Caco-2 (cell line): ENCODE measurements at regions not wholly inside any gene's neighbourhood (a gene's known extent, or its start where the extent isn't known, plus 50 kb on each side); places are given as distances from the start of the nearest gene placed in this dataset.
"Not testable (repeated sequence)": the region's sequence is repeated elsewhere in the genome, so short reads cannot be mapped to it uniquely, and the experiment has no call there.

ENCODE experiments used
- BruUV-seq: library from RNA; stranded (reverse); fragments of 400-500 nt; replicated peaks from 2 replicates; lab custom pipeline; 2021; lab: Mats Ljungman, UMichigan
- CTCF ChIA-PET: fragments of 300-600 bp; sonication (Branson Sonifier 250); formaldehyde crosslinking; loops from one replicate; lab custom pipeline; 2022; ENCODE audit warnings: antibody characterized with exemption; lab: Charles Lee
- POLR2A ChIA-PET: fragments of 300-600 bp; sonication (Branson Sonifier 250); formaldehyde crosslinking; loops from one replicate; lab custom pipeline; 2022; ENCODE audit warnings: antibody characterized with exemption; lab: Charles Lee
- DNase-seq, 2 experiments: peaks; one replicate each; pipeline versions ENCODE4 v3.0.0 to v3.0.0-alpha.2; 2020 to 2022
- H3K27me3 ChIP-seq: replicated peaks from 2 replicates; pipeline ENCODE4 v1.6.0; 2011; ENCODE audit warnings: low read length; ENCODE audit not compliant: control insufficient read depth, insufficient read depth
- H3K36me3 ChIP-seq: 2 replicates; pipeline ENCODE4 v1.5.1; 2011; ENCODE audit warnings: low read length; ENCODE audit not compliant: control insufficient read depth, insufficient read depth
- H3K4me1 ChIP-seq: fragments of 250-450 bp; sonication (Bioruptor Pico); 2 replicates; pipeline ENCODE4 v1.5.1; 2020; ENCODE audit warnings: mild to moderate bottlenecking
- H3K4me3 ChIP-seq: 2 replicates; pipeline ENCODE4 v1.5.1; 2011; ENCODE audit warnings: low read depth, mild to moderate bottlenecking, control low read depth, low read length
- H3K9me3 ChIP-seq: fragments of 250-450 bp; sonication (Bioruptor Pico); 2 replicates; pipeline ENCODE4 v1.5.1; 2020; ENCODE audit warnings: mild to moderate bottlenecking, moderate library complexity
- H3K27ac Mint-ChIP-seq: one replicate; pipeline ENCODE4 v1.8.0; 2022; ENCODE audit warnings: mixed read lengths; ENCODE audit not compliant: unreplicated experiment
- H3K27me3 Mint-ChIP-seq: one replicate; pipeline ENCODE4 v1.8.0; 2022; ENCODE audit warnings: mixed read lengths; ENCODE audit not compliant: insufficient read depth, unreplicated experiment
- H3K36me3 Mint-ChIP-seq: one replicate; pipeline ENCODE4 v1.8.0; 2022; ENCODE audit warnings: mild to moderate bottlenecking, mixed read lengths; ENCODE audit not compliant: insufficient read depth, unreplicated experiment
- H3K4me1 Mint-ChIP-seq: one replicate; pipeline ENCODE4 v1.8.0; 2022; ENCODE audit warnings: low read depth, mixed read lengths; ENCODE audit not compliant: unreplicated experiment
- H3K4me3 Mint-ChIP-seq: one replicate; pipeline ENCODE4 v1.8.0; 2022; ENCODE audit warnings: mild to moderate bottlenecking, moderate library complexity, mixed read lengths; ENCODE audit not compliant: unreplicated experiment
- H3K9me3 Mint-ChIP-seq: one replicate; pipeline ENCODE4 v1.8.0; 2022; ENCODE audit warnings: mixed read lengths; ENCODE audit not compliant: unreplicated experiment
- intact Hi-C: fragments of 100-400 bp; cut with micrococcal nuclease; formaldehyde crosslinking; loops from one replicate; pipeline ENCODE4 v1.10.0; 2022; ENCODE audit not compliant: unreplicated experiment
- TF ChIP-seq, protein P1 (sequence below), 2 experiments: fragments of 200-600 bp in 1 of 2; IDR thresholded peaks; 1 replicate in 1 of 2; 2 replicates in 1 of 2; pipeline versions ENCODE4 v1.5.1 to v1.8.0; 2011 to 2022; ENCODE audit warnings: antibody characterized with exemption in 1 of 2, control low read depth in 1 of 2, inconsistent platforms in 1 of 2, low read depth in 1 of 2, low read length in 1 of 2, mild to moderate bottlenecking in 1 of 2, moderate library complexity in 1 of 2; ENCODE audit not compliant: insufficient read depth in 1 of 2, severe bottlenecking in 1 of 2, unreplicated experiment in 1 of 2

DNA sequence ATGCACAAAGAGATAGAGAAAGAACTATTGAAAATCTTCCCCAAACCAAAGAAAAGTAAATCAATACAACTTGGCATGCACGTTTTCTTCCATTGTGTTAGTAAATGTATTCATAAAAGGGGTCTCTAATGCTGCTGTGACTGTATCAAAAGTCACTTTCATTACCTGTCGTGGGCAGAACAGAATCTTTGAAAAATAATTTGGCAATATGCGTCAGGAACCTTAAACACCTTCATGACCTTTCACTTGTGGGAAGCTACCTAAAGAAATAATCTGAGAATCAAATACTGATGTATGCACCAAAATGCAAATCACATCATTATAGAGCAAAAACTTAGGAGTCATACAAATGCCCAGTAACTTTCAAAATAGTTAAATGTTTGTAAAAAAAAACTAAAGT is 105.3 kb downstream of the ARL4C start:
- Mint-ChIP-seq H3K27ac (no peak overlapping the region), H3K27me3 (no peaks in the 10 kb centered on the region), H3K4me1 (no peaks in the 10 kb centered on the region), H3K9me3 (peaks cover 5% of the 10 kb centered on the region), H3K4me3 (no peak overlapping the region), H3K36me3 (no peaks in the 10 kb centered on the region)
- intact Hi-C loops, result no loop called here
- H3K4me1 ChIP-seq, result no peaks in the 10 kb centered on the region
- no peak overlapping the region for H3K4me3 ChIP-seq
- ChIA-PET CTCF (no interaction called here), POLR2A (no interaction called here)
- H3K27me3 ChIP-seq, result no peaks in the 10 kb centered on the region
- no peak for DNase-seq
- BruUV-seq, result no TSS peak
- no peaks in the 10 kb centered on the region for H3K9me3 ChIP-seq
- H3K36me3 ChIP-seq, result no peaks in the 10 kb centered on the region
- TF ChIP-seq, protein P1, sequence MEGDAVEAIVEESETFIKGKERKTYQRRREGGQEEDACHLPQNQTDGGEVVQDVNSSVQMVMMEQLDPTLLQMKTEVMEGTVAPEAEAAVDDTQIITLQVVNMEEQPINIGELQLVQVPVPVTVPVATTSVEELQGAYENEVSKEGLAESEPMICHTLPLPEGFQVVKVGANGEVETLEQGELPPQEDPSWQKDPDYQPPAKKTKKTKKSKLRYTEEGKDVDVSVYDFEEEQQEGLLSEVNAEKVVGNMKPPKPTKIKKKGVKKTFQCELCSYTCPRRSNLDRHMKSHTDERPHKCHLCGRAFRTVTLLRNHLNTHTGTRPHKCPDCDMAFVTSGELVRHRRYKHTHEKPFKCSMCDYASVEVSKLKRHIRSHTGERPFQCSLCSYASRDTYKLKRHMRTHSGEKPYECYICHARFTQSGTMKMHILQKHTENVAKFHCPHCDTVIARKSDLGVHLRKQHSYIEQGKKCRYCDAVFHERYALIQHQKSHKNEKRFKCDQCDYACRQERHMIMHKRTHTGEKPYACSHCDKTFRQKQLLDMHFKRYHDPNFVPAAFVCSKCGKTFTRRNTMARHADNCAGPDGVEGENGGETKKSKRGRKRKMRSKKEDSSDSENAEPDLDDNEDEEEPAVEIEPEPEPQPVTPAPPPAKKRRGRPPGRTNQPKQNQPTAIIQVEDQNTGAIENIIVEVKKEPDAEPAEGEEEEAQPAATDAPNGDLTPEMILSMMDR (IDR thresholded peaks at IDR 0.05; ENCODE audit: insufficient read depth in 1 of 2, low read depth in 1 of 2, low read length in 1 of 2, severe bottlenecking in 1 of 2, unreplicated experiment in 1 of 2), result no peak

DNA sequence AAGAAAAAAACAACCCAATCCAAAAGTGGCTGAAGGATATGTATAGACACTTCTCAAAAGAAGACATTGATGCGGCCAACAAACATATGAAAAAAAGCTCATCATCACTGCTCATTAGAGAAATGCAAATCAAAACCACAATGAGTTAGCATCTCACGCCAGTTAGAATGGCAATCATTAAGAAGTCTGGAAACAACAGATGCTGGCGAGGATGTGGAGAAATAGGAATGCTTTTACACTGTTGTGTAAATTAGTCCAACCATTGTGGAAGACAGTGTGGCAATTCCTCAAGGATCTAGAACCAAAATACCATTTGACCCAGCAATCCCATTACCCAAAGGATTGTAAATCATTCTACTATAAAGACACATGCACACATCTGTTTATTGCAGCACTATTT is 107.2 kb downstream of the ARL4C start:
- intact Hi-C loops, H3K27me3 ChIP-seq, H3K27ac Mint-ChIP-seq, H3K27me3 Mint-ChIP-seq, H3K9me3 ChIP-seq, H3K4me1 ChIP-seq, H3K36me3 ChIP-seq, H3K4me1 Mint-ChIP-seq, POLR2A ChIA-PET, H3K4me3 ChIP-seq, H3K4me3 Mint-ChIP-seq, H3K36me3 Mint-ChIP-seq, CTCF ChIA-PET, H3K9me3 Mint-ChIP-seq, BruUV-seq, DNase-seq: not testable (repeated sequence)

DNA sequence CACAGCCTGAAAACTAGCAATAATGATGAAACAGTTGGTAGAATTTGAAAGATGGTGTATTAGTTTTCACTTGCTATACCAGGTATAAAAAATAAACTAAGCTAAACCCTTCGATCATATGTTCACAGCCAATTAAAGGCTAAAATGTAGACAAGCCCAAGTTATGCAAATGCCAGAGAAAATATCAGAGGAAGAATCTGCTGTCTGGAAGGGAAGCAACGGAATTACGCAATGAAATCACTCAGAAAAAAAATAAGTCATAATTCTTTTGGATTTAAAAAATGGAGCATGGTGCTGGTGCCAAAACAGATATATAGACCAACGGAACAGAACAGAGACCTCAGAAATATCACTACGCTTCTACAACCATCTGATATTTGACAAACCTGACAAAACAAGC is 108.3 kb downstream of the ARL4C start:
- DNase-seq, result no peak
- no peaks in the 10 kb centered on the region for H3K4me1 Mint-ChIP-seq
- POLR2A ChIA-PET, result no interaction called here
- CTCF ChIA-PET, result no interaction called here
- H3K9me3 Mint-ChIP-seq, result peaks cover 15% of the 10 kb centered on the region
- TF ChIP-seq, protein P1 (IDR thresholded peaks at IDR 0.05; ENCODE audit: insufficient read depth in 1 of 2, low read depth in 1 of 2, low read length in 1 of 2, severe bottlenecking in 1 of 2, unreplicated experiment in 1 of 2), result no peak
- Histone ChIP-seq H3K9me3 (no peaks in the 10 kb centered on the region), H3K4me1 (no peaks in the 10 kb centered on the region), H3K36me3 (no peaks in the 10 kb centered on the region), H3K27me3 (no peaks in the 10 kb centered on the region), H3K4me3 (no peak overlapping the region)
- H3K36me3 Mint-ChIP-seq, result no peaks in the 10 kb centered on the region
- no peaks in the 10 kb centered on the region for H3K27me3 Mint-ChIP-seq
- no TSS peak for BruUV-seq
- no peak overlapping the region for H3K27ac Mint-ChIP-seq
- intact Hi-C loops, result no loop called here
- H3K4me3 Mint-ChIP-seq, result no peak overlapping the region

DNA sequence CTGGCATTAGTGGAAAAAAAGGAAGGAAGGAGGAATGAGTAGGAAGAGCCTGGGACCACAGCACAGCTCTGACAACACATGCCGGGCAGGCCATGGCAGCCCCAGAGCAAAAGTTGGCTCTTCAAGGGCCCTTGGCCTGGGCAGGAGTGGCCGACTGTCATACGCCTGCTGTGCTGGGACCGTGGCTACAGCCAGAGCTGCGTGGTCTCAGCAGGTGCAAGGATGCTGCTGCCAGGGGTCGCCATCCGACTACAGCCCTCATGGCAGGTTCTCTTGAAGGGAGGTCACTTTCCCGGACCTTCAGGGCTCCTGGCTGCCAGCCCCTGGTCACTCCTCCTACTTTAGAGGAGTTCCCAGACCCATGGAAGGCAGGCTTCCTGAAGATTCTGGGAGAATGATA is 109.9 kb downstream of the ARL4C start:
- H3K9me3 Mint-ChIP-seq, result peaks cover 15% of the 10 kb centered on the region
- no peak overlapping the region for H3K27ac Mint-ChIP-seq
- intact Hi-C loops, result no loop called here
- Histone ChIP-seq H3K4me1 (no peaks in the 10 kb centered on the region), H3K36me3 (no peaks in the 10 kb centered on the region), H3K9me3 (no peaks in the 10 kb centered on the region), H3K27me3 (no peaks in the 10 kb centered on the region), H3K4me3 (no peak overlapping the region)
- no peaks in the 10 kb centered on the region for H3K36me3 Mint-ChIP-seq
- no TSS peak for BruUV-seq
- H3K27me3 Mint-ChIP-seq, result no peaks in the 10 kb centered on the region
- no peaks in the 10 kb centered on the region for H3K4me1 Mint-ChIP-seq
- CTCF ChIA-PET, result no interaction called here
- no peak overlapping the region for H3K4me3 Mint-ChIP-seq
- TF ChIP-seq, protein P1 (IDR thresholded peaks at IDR 0.05; ENCODE audit: insufficient read depth in 1 of 2, low read depth in 1 of 2, low read length in 1 of 2, severe bottlenecking in 1 of 2, unreplicated experiment in 1 of 2), result no peak
- POLR2A ChIA-PET, result no interaction called here
- DNase-seq, result no peak
